GM12878 (cell line): ENCODE measurements at regions not wholly inside any gene's neighbourhood (a gene's known extent, or its start where the extent isn't known, plus 50 kb on each side); places are given as distances from the start of the nearest gene placed in this dataset.

Experiments used
- ATAC-seq: fragments of 200-7000 bp; cut with Tn5 transposase; 3 replicates; pipeline ENCODE4 v1.9.1; 2020; ENCODE audit warnings: mild to moderate bottlenecking, moderate library complexity
- BruUV-seq: library from RNA; stranded (reverse); fragments of 400-500 nt; replicated peaks from 2 replicates; lab custom pipeline; 2021; lab: Mats Ljungman, UMichigan
- CTCF ChIA-PET: fragments of 300-600 bp; sonication (Branson Sonifier 250); formaldehyde crosslinking; extraction: SDS; loops from one replicate; lab custom pipeline; 2021; ENCODE audit warnings: inconsistent platforms; lab: Yijun Ruan, JAX
- POLR2A ChIA-PET: fragments of 350-600 bp; formaldehyde crosslinking; extraction: SDS; loops from one replicate; lab custom pipeline; 2021; ENCODE audit warnings: inconsistent platforms; lab: Charles Lee
- RAD21 ChIA-PET: fragments of 300-600 bp; sonication (Branson Sonifier 250); formaldehyde crosslinking; loops from one replicate; lab custom pipeline; 2023; ENCODE audit warnings: antibody characterized with exemption; ENCODE audit not compliant: unreplicated experiment; lab: Charles Lee
- SMC1A ChIA-PET: fragments of 300-600 bp; sonication (Branson Sonifier 250); formaldehyde crosslinking; loops from one replicate; lab custom pipeline; 2023; ENCODE audit not compliant: unreplicated experiment, uncharacterized antibody; lab: Charles Lee
- DNase-seq: peaks from one replicate; pipeline ENCODE4 v3.0.0-alpha.2; 2011; ENCODE audit warnings: low read depth, low spot score
- FAIRE-seq: peaks from 3 replicates; lab custom pipeline; 2011; peaks lifted over from hg19 to GRCh38; lab: Jason Lieb, UNC
- H2AFZ ChIP-seq: 2 replicates; pipeline ENCODE4 v1.6.0; 2011; ENCODE audit warnings: low read depth, low read length, control low read depth; ENCODE audit not compliant: control insufficient read depth
- H3K27ac ChIP-seq: 2 replicates; pipeline ENCODE4 v1.5.1; 2011; ENCODE audit warnings: control low read depth; ENCODE audit not compliant: control insufficient read depth, insufficient read depth
- H3K27me3 ChIP-seq, 2 experiments: replicated peaks in 1 of 2; 2 replicates each; pipeline versions ENCODE4 v1.6.0 to v1.6.1; 2011; ENCODE audit warnings: low read length in 1 of 2; ENCODE audit not compliant: control insufficient read depth in 2 of 2, insufficient read depth in 2 of 2
- H3K36me3 ChIP-seq, 2 experiments: 2 replicates each; pipeline ENCODE4 v1.5.1; 2011; ENCODE audit warnings: low read length in 1 of 2; ENCODE audit not compliant: control insufficient read depth in 2 of 2, insufficient read depth in 2 of 2
- H3K4me1 ChIP-seq: 2 replicates; pipeline ENCODE4 v1.6.1; 2011; ENCODE audit warnings: mild to moderate bottlenecking, low read length, moderate library complexity, mixed read lengths; ENCODE audit not compliant: control insufficient read depth, insufficient read depth
- H3K4me2 ChIP-seq: 2 replicates; pipeline ENCODE4 v1.6.0; 2011; ENCODE audit warnings: control low read depth; ENCODE audit not compliant: control insufficient read depth, insufficient read depth
- H3K4me3 ChIP-seq: fragments of 200-600 bp; sonication (generic); 2 replicates; pipeline ENCODE4 v1.5.1; 2016
- H3K79me2 ChIP-seq: 2 replicates; pipeline ENCODE4 v1.6.0; 2011; ENCODE audit warnings: low read length; ENCODE audit not compliant: control insufficient read depth, insufficient read depth
- H3K9ac ChIP-seq: 2 replicates; pipeline ENCODE4 v1.8.0; 2011; ENCODE audit warnings: low read length, control low read depth, mixed read lengths; ENCODE audit not compliant: control insufficient read depth, insufficient read depth
- H3K9me3 ChIP-seq: replicated peaks from 3 replicates; pipeline ENCODE4 v1.5.1; 2011; ENCODE audit warnings: mild to moderate bottlenecking, low read length; ENCODE audit not compliant: control insufficient read depth, insufficient read depth
- H4K20me1 ChIP-seq: 2 replicates; pipeline ENCODE4 v1.6.0; 2011; ENCODE audit not compliant: control insufficient read depth, insufficient read depth
- BMI1 ChIP-seq: fragments of 450-650 bp; IDR thresholded peaks from 2 replicates; pipeline ENCODE4 v1.6.1; 2016; ENCODE audit warnings: mild to moderate bottlenecking, moderate library complexity, borderline replicate concordance
- DPF2 ChIP-seq: fragments of 450-650 bp; IDR thresholded peaks from 2 replicates; pipeline ENCODE4 v1.6.1; 2017; ENCODE audit warnings: mild to moderate bottlenecking
- ETV6 ChIP-seq, 2 experiments: fragments of 450-650 bp in 1 of 2; IDR thresholded peaks in 1 of 2; conservative IDR thresholded peaks in 1 of 2; 2 replicates each; pipeline ENCODE4 v1.6.1; 2014; ENCODE audit warnings: antibody characterized with exemption in 1 of 2, borderline replicate concordance in 1 of 2, low read depth in 1 of 2, mild to moderate bottlenecking in 1 of 2, moderate library complexity in 1 of 2
- GATAD2B ChIP-seq: fragments of 450-650 bp; conservative IDR thresholded peaks from 2 replicates; pipeline ENCODE4 v1.6.1; 2017; ENCODE audit warnings: low read depth, mild to moderate bottlenecking, moderate library complexity
- MTA3 ChIP-seq: IDR thresholded peaks from 2 replicates; pipeline ENCODE4 v1.6.1; 2012; ENCODE audit warnings: low read length, inconsistent platforms, borderline replicate concordance
- NFYB ChIP-seq: IDR thresholded peaks from 2 replicates; pipeline ENCODE4 v1.6.1; 2011; ENCODE audit warnings: low read depth, mild to moderate bottlenecking, low read length, improper control_type of control experiment, moderate library complexity; ENCODE audit not compliant: insufficient read depth
- PAX5 ChIP-seq: IDR thresholded peaks from 2 replicates; pipeline ENCODE4 v1.6.1; 2011; ENCODE audit warnings: low read depth, low read length, borderline replicate concordance
- SIN3A ChIP-seq: IDR thresholded peaks from 2 replicates; pipeline ENCODE4 v1.6.1; 2012; ENCODE audit warnings: low read depth, low read length, improper control_type of control experiment
- SMAD1 ChIP-seq: fragments of 450-650 bp; IDR thresholded peaks from 2 replicates; pipeline ENCODE4 v1.6.1; 2018; ENCODE audit warnings: mild to moderate bottlenecking, low read depth; ENCODE audit not compliant: partially characterized antibody
- YY1 ChIP-seq: IDR thresholded peaks from 2 replicates; pipeline ENCODE4 v1.6.1; 2011; ENCODE audit warnings: low read depth, mild to moderate bottlenecking, low read length
- ZBTB33 ChIP-seq: fragments of 450-650 bp; IDR thresholded peaks from 2 replicates; pipeline ENCODE4 v1.6.1; 2017; ENCODE audit warnings: mild to moderate bottlenecking
- WGBS: methylation state at CpG from one replicate; pipeline ENCODE4 v1.1.6; 2016; ENCODE audit warnings: low lambda C conversion rate; ENCODE audit not compliant: insufficient replicate concordance, insufficient coverage; ENCODE audit errors: missing lambda C conversion rate; 5-methylcytosine and 5-hydroxymethylcytosine counted together
- in situ Hi-C: fragments of 300-500 bp; cut with MboI; formaldehyde crosslinking; loops from 9 replicates; pipeline ENCODE4 v1.14.3; 2018; ENCODE audit warnings: mixed read lengths
- intact Hi-C: fragments of 100-400 bp; cut with micrococcal nuclease; formaldehyde crosslinking; loops from one replicate; pipeline ENCODE4 v1.14.2; 2022; ENCODE audit not compliant: unreplicated experiment

GRCh38 chr5:5986492-5987178 is 391.7 kb downstream of the MED10 start:
- ChIA-PET RAD21 (no interaction called here), SMC1A (no interaction called here), CTCF (no interaction called here), POLR2A (no interaction called here)
- ATAC-seq (no peak), DNase-seq (no peak), FAIRE-seq (no peak)
- TF ChIP-seq ETV6 (conservative IDR thresholded peaks at IDR 0.05 in 1 of 2, IDR thresholded peaks at IDR 0.05 in 1 of 2; ENCODE audit: borderline replicate concordance in 1 of 2, low read depth in 1 of 2) = no peak
- no peak for TF ChIP-seq GATAD2B
- TF ChIP-seq ZBTB33 = no peak
- TF ChIP-seq NFYB = no peak
- TF ChIP-seq YY1 = no peak
- TF ChIP-seq DPF2 = no peak
- no peak for TF ChIP-seq MTA3
- TF ChIP-seq PAX5 = no peak
- no peak for TF ChIP-seq SMAD1
- TF ChIP-seq BMI1 = no peak
- no peak for TF ChIP-seq SIN3A
- in situ Hi-C loops = no loop called here
- Histone ChIP-seq H3K4me1 (no peaks in the 10 kb centered on the region), H4K20me1 (no peaks in the 10 kb centered on the region), H3K27ac (no peak overlapping the region), H3K79me2 (no peaks in the 10 kb centered on the region), H3K4me3 (no peak overlapping the region), H3K9me3 (no peaks in the 10 kb centered on the region), H3K9ac (no peak overlapping the region), H3K27me3 (no peaks in the 10 kb centered on the region), H3K36me3 (no peaks in the 10 kb centered on the region), H2AFZ (no peak overlapping the region), H3K4me2 (no peak overlapping the region)
- WGBS = 16% methylated on average over 5 of the region's 5 CpGs
- no TSS peak for BruUV-seq
- intact Hi-C loops = no loop called here
